ENCODE measurements at regions not wholly inside any gene's neighbourhood (a gene's known extent, or its start where the extent isn't known, plus 50 kb on each side); places are given as distances from the start of the nearest gene placed in this dataset.
"Not testable (repeated sequence)": the region's sequence is repeated elsewhere in the genome, so short reads cannot be mapped to it uniquely, and the experiment has no call there.

DNA sequence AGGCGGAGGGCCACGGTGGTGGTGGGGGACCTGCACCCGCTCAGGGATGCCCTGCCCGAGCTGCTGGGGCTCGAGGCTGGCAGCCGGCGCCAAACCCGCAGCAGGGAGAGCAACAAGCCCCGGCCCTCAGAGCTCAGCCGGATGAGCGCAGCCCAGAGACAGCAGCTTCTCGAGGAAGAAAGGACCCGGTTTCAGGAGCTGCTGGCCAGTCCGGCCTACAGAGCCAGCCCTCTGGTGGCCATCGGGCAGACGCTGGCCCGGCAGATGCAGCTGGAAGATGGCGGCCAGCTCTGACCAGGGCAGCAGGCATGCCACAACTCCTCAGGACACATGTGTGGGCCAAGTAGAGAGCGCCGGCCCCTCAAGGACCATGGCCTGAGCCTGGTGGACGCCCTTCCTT lies 484.4 kb downstream of the TUBA3C start:
- not testable (repeated sequence) for H3K27me3 Mint-ChIP-seq (ENCODE audit: insufficient read depth); H3K27ac ChIP-seq (ENCODE audit: low read depth, low read length); H3K36me3 Mint-ChIP-seq (ENCODE audit: low read depth); H3K4me3 ChIP-seq (ENCODE audit: low read length); H3K27ac Mint-ChIP-seq; H3K4me3 Mint-ChIP-seq; H3K27me3 ChIP-seq (ENCODE audit: control insufficient read depth, insufficient read depth, low read length, poor library complexity, severe bottlenecking); H3K9me3 ChIP-seq (ENCODE audit: control insufficient read depth, low read length); H3K4me1 ChIP-seq (ENCODE audit: control insufficient read depth, insufficient read depth, low read length); H3K36me3 ChIP-seq (ENCODE audit: control insufficient read depth, insufficient read depth, low read length); DNase-seq; H3K9ac ChIP-seq (ENCODE audit: extremely low read depth, low read length, poor library complexity, severe bottlenecking); H3K4me1 Mint-ChIP-seq
- WGBS, 2 experiments (ENCODE audit: insufficient coverage in 1 of 2, insufficient read length in 1 of 2), result 86% methylated on average over 21 of the region's 21 CpGs; no CpG with 5 or more reads in 1 of the 2 experiments
- H3K9me3 Mint-ChIP-seq, result peaks cover 74% of the 10 kb centered on the region

DNA sequence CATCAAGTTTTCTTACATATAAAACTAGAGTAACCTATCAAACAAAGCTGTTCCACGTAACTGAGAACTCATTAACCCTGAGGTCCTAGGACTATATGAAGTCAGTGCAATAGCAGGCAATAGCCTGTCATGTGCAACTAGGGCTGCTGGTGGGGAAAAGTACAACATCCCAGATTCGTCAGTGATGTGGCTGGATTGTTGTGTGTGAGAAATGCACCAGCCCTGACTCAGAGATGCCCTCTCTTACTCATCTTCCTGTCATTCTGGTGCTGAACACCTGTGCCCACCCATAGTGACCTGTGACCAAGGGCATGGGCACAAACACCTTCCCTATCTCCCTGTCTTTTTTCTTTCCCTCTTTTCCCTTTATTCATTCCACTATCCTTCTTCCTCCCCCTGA lies 504.2 kb downstream of the TUBA3C start:
- not testable (repeated sequence) for H3K4me1 Mint-ChIP-seq; DNase-seq; H3K4me3 ChIP-seq (ENCODE audit: low read length); H3K27me3 ChIP-seq (ENCODE audit: control insufficient read depth, insufficient read depth, low read length, poor library complexity, severe bottlenecking); H3K4me3 Mint-ChIP-seq; H3K4me1 ChIP-seq (ENCODE audit: control insufficient read depth, insufficient read depth, low read length); H3K27ac ChIP-seq (ENCODE audit: low read depth, low read length); H3K27me3 Mint-ChIP-seq (ENCODE audit: insufficient read depth); H3K36me3 Mint-ChIP-seq (ENCODE audit: low read depth); H3K27ac Mint-ChIP-seq; H3K9me3 ChIP-seq (ENCODE audit: control insufficient read depth, low read length); H3K36me3 ChIP-seq (ENCODE audit: control insufficient read depth, insufficient read depth, low read length); H3K9ac ChIP-seq (ENCODE audit: extremely low read depth, low read length, poor library complexity, severe bottlenecking)
- WGBS, 2 experiments (ENCODE audit: insufficient coverage in 1 of 2, insufficient read length in 1 of 2), result 62% methylated on average over 2 of the region's 2 CpGs; no CpG with 5 or more reads in 1 of the 2 experiments
- H3K9me3 Mint-ChIP-seq, result peaks cover 59% of the 10 kb centered on the region

DNA sequence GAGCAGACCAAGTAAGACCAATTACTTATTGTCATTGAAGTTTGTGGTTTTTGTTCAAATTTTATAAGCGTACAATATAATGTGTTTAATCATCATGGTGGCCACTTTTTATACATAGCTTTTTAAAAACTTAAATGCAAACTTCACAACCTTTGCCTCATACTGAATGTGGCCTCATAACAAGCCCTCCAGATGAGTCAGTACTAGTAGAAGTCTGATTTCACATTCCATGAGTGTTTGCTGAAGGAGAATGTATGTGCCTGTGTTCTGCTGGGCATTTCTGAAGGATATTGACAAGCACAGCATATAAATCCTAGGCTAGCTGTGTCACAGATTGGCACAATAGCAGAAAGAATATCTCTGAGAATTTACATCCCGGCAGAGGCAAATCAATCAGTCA lies 506.4 kb downstream of the TUBA3C start:
- not testable (repeated sequence) for H3K4me3 ChIP-seq (ENCODE audit: low read length); DNase-seq; H3K27me3 Mint-ChIP-seq (ENCODE audit: insufficient read depth); H3K27ac ChIP-seq (ENCODE audit: low read depth, low read length); H3K36me3 ChIP-seq (ENCODE audit: control insufficient read depth, insufficient read depth, low read length); H3K36me3 Mint-ChIP-seq (ENCODE audit: low read depth); H3K4me1 Mint-ChIP-seq; H3K4me3 Mint-ChIP-seq; H3K4me1 ChIP-seq (ENCODE audit: control insufficient read depth, insufficient read depth, low read length); H3K9ac ChIP-seq (ENCODE audit: extremely low read depth, low read length, poor library complexity, severe bottlenecking); H3K27ac Mint-ChIP-seq; H3K9me3 ChIP-seq (ENCODE audit: control insufficient read depth, low read length); H3K27me3 ChIP-seq (ENCODE audit: control insufficient read depth, insufficient read depth, low read length, poor library complexity, severe bottlenecking)
- peaks cover 41% of the 10 kb centered on the region for H3K9me3 Mint-ChIP-seq
- WGBS, 2 experiments (ENCODE audit: insufficient coverage in 1 of 2, insufficient read length in 1 of 2), result 83% methylated on average over 1 of the region's 2 CpGs; no CpG with 5 or more reads in 1 of the 2 experiments

DNA sequence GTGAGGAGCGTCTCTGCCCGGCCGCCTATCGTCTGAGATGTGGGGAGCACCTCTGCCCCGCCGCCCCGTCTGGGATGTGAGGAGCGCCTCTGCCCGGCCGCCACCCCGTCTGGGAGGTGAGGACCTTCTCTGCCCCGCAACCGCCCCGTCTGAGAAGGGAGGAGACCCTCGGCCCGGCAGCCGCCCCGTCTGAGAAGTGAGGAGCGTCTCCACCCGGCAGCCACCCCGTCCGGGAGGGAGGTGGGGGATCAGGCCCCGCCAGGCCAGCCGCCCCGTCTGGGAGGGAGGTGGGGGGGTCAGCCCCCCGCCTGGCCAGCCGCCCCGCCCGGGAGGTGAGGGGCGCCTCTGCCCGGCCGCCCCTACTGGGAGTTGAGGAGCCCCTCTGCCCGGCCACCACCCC lies 507.8 kb downstream of the TUBA3C start:
- H3K4me3 ChIP-seq (ENCODE audit: low read length); H3K27ac Mint-ChIP-seq; H3K36me3 ChIP-seq (ENCODE audit: control insufficient read depth, insufficient read depth, low read length); H3K27me3 Mint-ChIP-seq (ENCODE audit: insufficient read depth); H3K9me3 ChIP-seq (ENCODE audit: control insufficient read depth, low read length); H3K4me3 Mint-ChIP-seq; H3K9ac ChIP-seq (ENCODE audit: extremely low read depth, low read length, poor library complexity, severe bottlenecking); H3K36me3 Mint-ChIP-seq (ENCODE audit: low read depth); H3K27ac ChIP-seq (ENCODE audit: low read depth, low read length); H3K27me3 ChIP-seq (ENCODE audit: control insufficient read depth, insufficient read depth, low read length, poor library complexity, severe bottlenecking); H3K4me1 Mint-ChIP-seq; H3K4me1 ChIP-seq (ENCODE audit: control insufficient read depth, insufficient read depth, low read length); DNase-seq: not testable (repeated sequence)
- H3K9me3 Mint-ChIP-seq, result peaks cover 37% of the 10 kb centered on the region
- 93% methylated on average over 23 of the region's 33 CpGs; no CpG with 5 or more reads in 1 of the 2 experiments for WGBS, 2 experiments (ENCODE audit: insufficient coverage in 1 of 2, insufficient read length in 1 of 2)

DNA sequence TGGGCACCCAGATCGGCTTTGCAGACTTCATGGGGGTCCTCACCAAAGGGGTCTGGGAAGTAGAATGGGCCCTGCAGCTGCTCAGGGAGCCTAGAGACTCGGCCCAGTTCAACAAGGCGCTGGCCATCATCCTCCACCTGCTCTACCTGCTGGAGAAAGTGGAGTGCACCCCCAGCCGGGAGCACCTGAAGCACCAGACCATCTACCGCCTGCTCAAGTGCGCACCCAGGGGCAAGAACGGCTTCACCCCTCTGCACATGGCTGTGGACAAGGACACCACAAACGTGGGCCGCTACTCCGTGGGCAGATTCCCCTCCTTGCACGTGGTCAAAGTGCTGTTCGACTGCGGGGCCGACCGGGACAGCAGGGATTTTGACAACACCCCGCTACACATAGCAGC lies 515.0 kb downstream of the TUBA3C start:
- WGBS, 2 experiments (ENCODE audit: insufficient coverage in 1 of 2, insufficient read length in 1 of 2), result 90% methylated on average over 13 of the region's 16 CpGs; no CpG with 5 or more reads in 1 of the 2 experiments
- not testable (repeated sequence) for H3K36me3 Mint-ChIP-seq (ENCODE audit: low read depth); DNase-seq; H3K9me3 ChIP-seq (ENCODE audit: control insufficient read depth, low read length); H3K36me3 ChIP-seq (ENCODE audit: control insufficient read depth, insufficient read depth, low read length); H3K9ac ChIP-seq (ENCODE audit: extremely low read depth, low read length, poor library complexity, severe bottlenecking); H3K4me3 ChIP-seq (ENCODE audit: low read length); H3K27ac Mint-ChIP-seq; H3K4me1 ChIP-seq (ENCODE audit: control insufficient read depth, insufficient read depth, low read length); H3K27me3 ChIP-seq (ENCODE audit: control insufficient read depth, insufficient read depth, low read length, poor library complexity, severe bottlenecking); H3K4me1 Mint-ChIP-seq; H3K4me3 Mint-ChIP-seq; H3K27ac ChIP-seq (ENCODE audit: low read depth, low read length); H3K27me3 Mint-ChIP-seq (ENCODE audit: insufficient read depth)
- peaks cover 48% of the 10 kb centered on the region for H3K9me3 Mint-ChIP-seq

DNA sequence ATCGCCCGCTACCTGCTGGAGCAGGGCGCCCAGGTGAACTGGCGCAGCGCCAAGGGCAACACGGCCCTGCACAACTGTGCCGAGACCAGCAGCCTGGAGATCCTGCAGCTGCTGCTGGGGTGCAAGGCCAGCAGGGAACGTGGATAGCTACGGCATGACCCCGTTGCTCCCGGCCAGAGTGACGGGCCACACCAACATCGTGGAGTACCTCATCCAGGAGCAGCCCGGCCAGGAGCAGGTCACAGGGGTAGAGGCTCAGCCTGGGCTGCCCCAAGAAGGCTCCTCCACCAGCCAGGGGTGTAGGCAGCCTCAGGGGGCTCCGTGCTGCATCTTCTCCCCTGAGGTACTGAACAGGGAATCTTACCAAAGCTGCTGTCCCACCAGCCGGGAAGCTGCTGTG lies 515.9 kb downstream of the TUBA3C start:
- not testable (repeated sequence) for H3K36me3 Mint-ChIP-seq (ENCODE audit: low read depth); H3K27me3 Mint-ChIP-seq (ENCODE audit: insufficient read depth); H3K4me3 ChIP-seq (ENCODE audit: low read length); H3K4me1 ChIP-seq (ENCODE audit: control insufficient read depth, insufficient read depth, low read length); H3K27ac ChIP-seq (ENCODE audit: low read depth, low read length); H3K9ac ChIP-seq (ENCODE audit: extremely low read depth, low read length, poor library complexity, severe bottlenecking); H3K27me3 ChIP-seq (ENCODE audit: control insufficient read depth, insufficient read depth, low read length, poor library complexity, severe bottlenecking); H3K9me3 ChIP-seq (ENCODE audit: control insufficient read depth, low read length); H3K36me3 ChIP-seq (ENCODE audit: control insufficient read depth, insufficient read depth, low read length); DNase-seq; H3K27ac Mint-ChIP-seq; H3K4me3 Mint-ChIP-seq; H3K4me1 Mint-ChIP-seq
- peaks cover 52% of the 10 kb centered on the region for H3K9me3 Mint-ChIP-seq
- 81% methylated on average over 11 of the region's 16 CpGs; no CpG with 5 or more reads in 1 of the 2 experiments for whole genome bisulfite sequencing, 2 experiments (ENCODE audit: insufficient coverage in 1 of 2, insufficient read length in 1 of 2)

DNA sequence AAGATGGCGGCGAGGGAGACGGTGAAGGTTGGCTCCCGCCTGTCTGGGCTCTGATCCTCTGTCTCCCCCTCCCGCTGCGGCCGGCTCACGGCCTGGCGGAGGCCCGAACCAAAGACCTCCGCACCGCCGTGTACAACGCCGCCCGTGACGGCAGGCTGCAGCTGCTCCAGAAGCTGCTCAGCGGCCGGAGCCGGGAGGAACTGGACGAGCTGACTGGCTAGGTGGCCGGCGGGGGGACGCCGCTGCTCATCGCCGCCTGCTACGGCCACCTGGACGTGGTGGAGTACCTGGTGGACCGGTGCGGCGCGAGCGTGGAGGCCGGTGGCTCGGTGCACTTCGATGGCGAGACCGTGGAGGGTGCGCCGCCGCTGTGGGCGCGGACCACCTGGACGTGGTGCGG lies 516.5 kb downstream of the TUBA3C start:
- 87 to 93% methylated on average over 9 to 46 of the region's 46 CpGs for WGBS, 2 experiments (ENCODE audit: insufficient coverage in 1 of 2, insufficient read length in 1 of 2)
- not testable (repeated sequence) for H3K27me3 Mint-ChIP-seq (ENCODE audit: insufficient read depth); H3K9ac ChIP-seq (ENCODE audit: extremely low read depth, low read length, poor library complexity, severe bottlenecking)

More for the DNA sequence above, 516.5 kb downstream of the TUBA3C start:
- H3K4me3 ChIP-seq (ENCODE audit: low read length); H3K27me3 ChIP-seq (ENCODE audit: control insufficient read depth, insufficient read depth, low read length, poor library complexity, severe bottlenecking); H3K4me1 ChIP-seq (ENCODE audit: control insufficient read depth, insufficient read depth, low read length); H3K9me3 ChIP-seq (ENCODE audit: control insufficient read depth, low read length); H3K27ac ChIP-seq (ENCODE audit: low read depth, low read length); H3K4me3 Mint-ChIP-seq; H3K36me3 ChIP-seq (ENCODE audit: control insufficient read depth, insufficient read depth, low read length); H3K27ac Mint-ChIP-seq; H3K36me3 Mint-ChIP-seq (ENCODE audit: low read depth); H3K4me1 Mint-ChIP-seq; DNase-seq: not testable (repeated sequence)
- H3K9me3 Mint-ChIP-seq, result peaks cover 55% of the 10 kb centered on the region
